H1 (cell line): ENCODE measurements at regions not wholly inside any gene's neighbourhood (a gene's known extent, or its start where the extent isn't known, plus 50 kb on each side); places are given as distances from the start of the nearest gene placed in this dataset.

Experiments used
- CTCF ChIP-seq, 3 experiments: IDR thresholded peaks; 1 replicate in 2 of 3; 2 replicates in 1 of 3; pipeline versions ENCODE4 v1.5.1 to v1.6.1; 2011; ENCODE audit warnings: low read length in 3 of 3, mild to moderate bottlenecking in 3 of 3, inconsistent platforms in 2 of 3, low read depth in 1 of 3, moderate library complexity in 1 of 3; ENCODE audit not compliant: insufficient read depth in 1 of 3; ENCODE audit errors: control extremely low read depth in 1 of 3
- NRF1 ChIP-seq: IDR thresholded peaks from 2 replicates; pipeline ENCODE4 v1.6.1; 2011; ENCODE audit warnings: mild to moderate bottlenecking, low read depth, low read length, improper control_type of control experiment

- no peak for TF ChIP-seq NRF1
- TF ChIP-seq CTCF (IDR thresholded peaks at IDR 0.05; ENCODE audit: control extremely low read depth in 1 of 3, insufficient read depth in 1 of 3, low read depth in 1 of 3, low read length in 3 of 3): no peak
Observed at GRCh38 chr4:1540601-1541375, 134.5 kb upstream of the NKX1-1 start (continued).
